SK-N-SH treated with all-trans-retinoic acid at 6 μM for 48 hours (cell line): ENCODE measurements at regions not wholly inside any gene's neighbourhood (a gene's known extent, or its start where the extent isn't known, plus 50 kb on each side); places are given as distances from the start of the nearest gene placed in this dataset.

Experiments
- ATAC-seq: fragments of 200-7000 bp; cut with Tn5 transposase; 3 replicates; pipeline ENCODE4 v1.9.1; 2020; ENCODE audit warnings: mild to moderate bottlenecking, moderate library complexity
- ARNTL ChIP-seq: fragments of 450-650 bp; formaldehyde crosslinking; IDR thresholded peaks from 2 replicates; pipeline ENCODE4 v1.5.0; 2020; ENCODE audit warnings: low read depth, mild to moderate bottlenecking, moderate library complexity, borderline replicate concordance
- BACH2 ChIP-seq: fragments of 250-450 bp; sonication (Bioruptor Pico); IDR thresholded peaks from 2 replicates; pipeline ENCODE4 v1.9.0; 2021; ENCODE audit warnings: mild to moderate bottlenecking, borderline replicate concordance
- CSDC2 ChIP-seq: fragments of 250-450 bp; sonication (Bioruptor Pico); IDR thresholded peaks from 2 replicates; pipeline ENCODE4 v1.5.0; 2020; ENCODE audit warnings: mild to moderate bottlenecking, moderate library complexity
- CSRNP3 ChIP-seq: fragments of 250-450 bp; sonication (Bioruptor Pico); IDR thresholded peaks from 2 replicates; pipeline ENCODE4 v1.5.1; 2021; ENCODE audit warnings: mild to moderate bottlenecking, moderate library complexity
- ESRRG ChIP-seq: fragments of 250-450 bp; sonication (Bioruptor Pico); IDR thresholded peaks from 2 replicates; pipeline ENCODE4 v1.6.1; 2021; ENCODE audit warnings: mild to moderate bottlenecking
- GLIS3 ChIP-seq: fragments of 250-450 bp; sonication (Bioruptor Pico); IDR thresholded peaks from 2 replicates; pipeline ENCODE4 v1.5.0; 2020; ENCODE audit warnings: mild to moderate bottlenecking, moderate library complexity
- POU6F1 ChIP-seq: fragments of 250-450 bp; sonication (Bioruptor Pico); IDR thresholded peaks from 2 replicates; pipeline ENCODE4 v1.8.0; 2021; ENCODE audit warnings: low read depth, mild to moderate bottlenecking, moderate library complexity, borderline replicate concordance
- PPARA ChIP-seq: fragments of 250-450 bp; sonication (Bioruptor Pico); IDR thresholded peaks from 2 replicates; pipeline ENCODE4 v1.5.0; 2020; ENCODE audit warnings: mild to moderate bottlenecking, borderline replicate concordance
- RARB ChIP-seq: fragments of 250-450 bp; sonication (Bioruptor Pico); IDR thresholded peaks from 2 replicates; pipeline ENCODE4 v1.8.0; 2021; ENCODE audit warnings: mild to moderate bottlenecking, moderate library complexity
- SNAI2 ChIP-seq: fragments of 250-450 bp; sonication (Bioruptor Pico); IDR thresholded peaks from 2 replicates; pipeline ENCODE4 v1.5.0; 2020; ENCODE audit warnings: mild to moderate bottlenecking, moderate library complexity
- TCF4 ChIP-seq: fragments of 250-450 bp; sonication (Bioruptor Pico); IDR thresholded peaks from 2 replicates; pipeline ENCODE4 v1.8.0; 2021; ENCODE audit warnings: mild to moderate bottlenecking, moderate library complexity, borderline replicate concordance
- TOX ChIP-seq: fragments of 250-450 bp; sonication (Bioruptor Pico); IDR thresholded peaks from 2 replicates; pipeline ENCODE4 v1.8.0; 2021; ENCODE audit warnings: mild to moderate bottlenecking, moderate library complexity, borderline replicate concordance
- TSHZ2 ChIP-seq: fragments of 250-450 bp; sonication (Bioruptor Pico); IDR thresholded peaks from 2 replicates; pipeline ENCODE4 v1.5.0; 2020; ENCODE audit warnings: mild to moderate bottlenecking, moderate library complexity
- ZC3H10 ChIP-seq: fragments of 250-450 bp; sonication (Bioruptor Pico); IDR thresholded peaks from 2 replicates; pipeline ENCODE4 v1.5.1; 2021; ENCODE audit warnings: mild to moderate bottlenecking, moderate library complexity
- ZFP3 ChIP-seq: fragments of 250-450 bp; sonication (Bioruptor Pico); IDR thresholded peaks from 2 replicates; pipeline ENCODE4 v1.5.0; 2020; ENCODE audit warnings: mild to moderate bottlenecking, moderate library complexity
- ZFP30 ChIP-seq: fragments of 450-650 bp; formaldehyde crosslinking; IDR thresholded peaks from 2 replicates; pipeline ENCODE4 v1.5.0; 2022; ENCODE audit warnings: mild to moderate bottlenecking, moderate library complexity
- ZNF565 ChIP-seq: fragments of 450-650 bp; formaldehyde crosslinking; conservative IDR thresholded peaks from 2 replicates; pipeline ENCODE4 v1.5.0; 2020; ENCODE audit warnings: low read depth, mild to moderate bottlenecking, moderate library complexity
- ZNF70 ChIP-seq: fragments of 450-650 bp; formaldehyde crosslinking; IDR thresholded peaks from 2 replicates; pipeline ENCODE4 v1.5.0; 2020; ENCODE audit warnings: mild to moderate bottlenecking, moderate library complexity
- TF ChIP-seq, protein P1 (sequence below): fragments of 250-450 bp; sonication (Bioruptor Pico); IDR thresholded peaks from 2 replicates; pipeline ENCODE4 v1.5.1; 2020; ENCODE audit warnings: low read depth, mild to moderate bottlenecking, moderate library complexity
- TF ChIP-seq, protein P2 (sequence below): fragments of 250-450 bp; sonication (Bioruptor Pico); IDR thresholded peaks from 2 replicates; pipeline ENCODE4 v1.8.0; 2020; ENCODE audit warnings: mild to moderate bottlenecking, moderate library complexity, borderline replicate concordance

DNA sequence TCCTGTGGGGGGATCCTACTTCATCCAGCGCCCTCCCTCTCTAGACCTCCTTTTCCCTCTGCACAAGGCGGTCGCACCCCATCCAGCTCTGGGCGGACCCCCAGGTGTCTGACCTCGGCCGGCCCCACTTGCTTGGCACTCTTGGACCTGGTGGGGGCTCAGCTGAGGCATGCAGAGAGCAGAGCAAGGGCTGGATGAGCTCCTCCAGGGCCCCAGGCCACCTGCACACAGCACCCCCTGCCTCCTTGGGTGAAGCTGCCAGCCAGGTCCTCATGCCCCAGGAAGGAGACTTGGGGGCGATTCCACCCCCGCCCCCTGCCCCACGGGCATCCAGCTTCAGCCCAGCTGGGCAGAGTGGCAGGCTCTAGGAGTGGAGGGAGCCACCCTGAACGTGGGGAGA, 159.4 kb upstream of the GSE1 start:
- no peak for ATAC-seq
- TF ChIP-seq CSDC2 (CRISPR knock-in tag) = no peak
- TF ChIP-seq ZC3H10 (CRISPR knock-in tag) = no peak
- no peak for TF ChIP-seq SNAI2
- TF ChIP-seq PPARA (CRISPR knock-in tag) = no peak
- TF ChIP-seq BACH2 (CRISPR knock-in tag) = no peak
- no peak for TF ChIP-seq TOX
- TF ChIP-seq, protein P1, sequence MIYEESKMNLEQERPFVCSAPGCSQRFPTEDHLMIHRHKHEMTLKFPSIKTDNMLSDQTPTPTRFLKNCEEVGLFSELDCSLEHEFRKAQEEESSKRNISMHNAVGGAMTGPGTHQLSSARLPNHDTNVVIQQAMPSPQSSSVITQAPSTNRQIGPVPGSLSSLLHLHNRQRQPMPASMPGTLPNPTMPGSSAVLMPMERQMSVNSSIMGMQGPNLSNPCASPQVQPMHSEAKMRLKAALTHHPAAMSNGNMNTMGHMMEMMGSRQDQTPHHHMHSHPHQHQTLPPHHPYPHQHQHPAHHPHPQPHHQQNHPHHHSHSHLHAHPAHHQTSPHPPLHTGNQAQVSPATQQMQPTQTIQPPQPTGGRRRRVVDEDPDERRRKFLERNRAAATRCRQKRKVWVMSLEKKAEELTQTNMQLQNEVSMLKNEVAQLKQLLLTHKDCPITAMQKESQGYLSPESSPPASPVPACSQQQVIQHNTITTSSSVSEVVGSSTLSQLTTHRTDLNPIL (CRISPR knock-in tag) = no peak
- no peak for TF ChIP-seq POU6F1
- TF ChIP-seq, all 23 proteins: peak for 0

DNA sequence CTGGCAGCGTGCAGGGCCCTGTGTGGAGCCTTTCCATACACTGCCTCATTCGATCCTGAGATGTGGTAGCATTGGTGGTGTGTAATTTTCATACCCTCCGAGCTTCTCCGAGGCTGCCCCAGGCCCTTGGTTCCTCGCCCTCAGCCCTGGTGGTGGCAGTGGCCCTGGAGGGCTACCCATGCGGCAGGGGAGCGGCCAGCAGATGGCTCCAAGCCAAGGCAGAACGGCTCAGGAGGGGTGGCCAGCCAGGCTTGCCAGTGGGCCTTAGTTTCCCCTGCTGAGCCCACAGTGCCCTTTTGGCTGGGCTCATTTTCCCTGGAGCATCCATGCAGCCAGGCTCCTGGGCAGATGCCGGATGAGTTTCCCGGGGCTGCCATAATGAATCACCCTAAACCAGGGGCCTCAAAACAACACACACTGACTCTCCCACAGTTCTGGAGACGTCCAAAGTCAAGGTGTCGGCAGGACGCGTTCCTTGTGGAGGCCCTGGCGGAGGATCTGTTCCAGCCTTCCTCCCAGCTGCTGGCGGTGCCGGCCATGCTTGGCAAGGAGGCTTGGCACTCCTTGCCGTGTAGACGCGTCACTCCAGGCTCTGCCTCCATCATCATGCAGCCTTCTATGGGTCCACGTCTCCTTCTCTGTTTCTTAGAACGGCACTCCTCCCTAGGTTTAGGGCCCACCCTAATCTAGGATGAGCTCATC, 158.8 kb upstream of the GSE1 start:
- TF ChIP-seq RARB (CRISPR knock-in tag) (no peak), ZFP3 (no peak), ZNF565 (CRISPR knock-in tag) (no peak)
- TF ChIP-seq, protein P2, sequence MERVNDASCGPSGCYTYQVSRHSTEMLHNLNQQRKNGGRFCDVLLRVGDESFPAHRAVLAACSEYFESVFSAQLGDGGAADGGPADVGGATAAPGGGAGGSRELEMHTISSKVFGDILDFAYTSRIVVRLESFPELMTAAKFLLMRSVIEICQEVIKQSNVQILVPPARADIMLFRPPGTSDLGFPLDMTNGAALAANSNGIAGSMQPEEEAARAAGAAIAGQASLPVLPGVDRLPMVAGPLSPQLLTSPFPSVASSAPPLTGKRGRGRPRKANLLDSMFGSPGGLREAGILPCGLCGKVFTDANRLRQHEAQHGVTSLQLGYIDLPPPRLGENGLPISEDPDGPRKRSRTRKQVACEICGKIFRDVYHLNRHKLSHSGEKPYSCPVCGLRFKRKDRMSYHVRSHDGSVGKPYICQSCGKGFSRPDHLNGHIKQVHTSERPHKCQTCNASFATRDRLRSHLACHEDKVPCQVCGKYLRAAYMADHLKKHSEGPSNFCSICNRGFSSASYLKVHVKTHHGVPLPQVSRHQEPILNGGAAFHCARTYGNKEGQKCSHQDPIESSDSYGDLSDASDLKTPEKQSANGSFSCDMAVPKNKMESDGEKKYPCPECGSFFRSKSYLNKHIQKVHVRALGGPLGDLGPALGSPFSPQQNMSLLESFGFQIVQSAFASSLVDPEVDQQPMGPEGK = no peak
- ATAC-seq = no peak

DNA sequence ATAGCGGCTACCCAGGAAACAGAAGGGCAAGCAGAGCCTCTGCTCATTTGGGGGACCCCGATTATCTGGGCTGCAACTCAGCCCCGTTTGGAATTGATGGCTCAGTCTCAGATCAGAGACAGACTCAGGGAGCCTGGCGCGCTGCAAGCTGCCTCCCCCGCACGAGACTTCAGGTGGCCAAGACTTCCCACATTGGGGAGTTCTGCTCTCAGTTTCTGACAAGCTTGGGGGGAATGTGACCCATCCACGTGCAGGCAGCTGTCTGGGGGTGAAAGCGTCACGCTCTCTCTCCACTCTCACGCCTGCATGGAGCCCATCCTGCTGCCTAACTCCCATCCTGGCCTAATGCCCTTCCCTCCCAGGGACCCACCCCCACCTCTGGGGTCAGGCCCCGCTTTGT, 157.6 kb upstream of the GSE1 start:
- no peak for TF ChIP-seq GLIS3 (CRISPR knock-in tag)
- TF ChIP-seq ZFP3 = no peak
- no peak for TF ChIP-seq TOX
- no peak for TF ChIP-seq CSDC2 (CRISPR knock-in tag)
- no peak for TF ChIP-seq ESRRG (CRISPR knock-in tag)
- TF ChIP-seq, all 23 proteins: peak for 0
- ATAC-seq = no peak

GRCh38 chr16:85457366-85457765, 155.8 kb upstream of the GSE1 start:
- ATAC-seq = peak; percentile 49
- TF ChIP-seq BACH2 (CRISPR knock-in tag) = no peak
- no peak for TF ChIP-seq ZFP3
- no peak for TF ChIP-seq TSHZ2 (CRISPR knock-in tag)
- TF ChIP-seq SNAI2 = no peak
- no peak for TF ChIP-seq ZNF565 (CRISPR knock-in tag)
- TF ChIP-seq ARNTL = no peak
- no peak for TF ChIP-seq ZNF70 (CRISPR knock-in tag)
- no peak for TF ChIP-seq GLIS3 (CRISPR knock-in tag)
- TF ChIP-seq PPARA (CRISPR knock-in tag) = no peak
- TF ChIP-seq RARB (CRISPR knock-in tag) = no peak
- no peak for TF ChIP-seq ESRRG (CRISPR knock-in tag)
- no peak for TF ChIP-seq CSDC2 (CRISPR knock-in tag)
- TF ChIP-seq ZFP30 (CRISPR knock-in tag) = no peak
- TF ChIP-seq, protein P2 = no peak
- no peak for TF ChIP-seq TCF4 (CRISPR knock-in tag)
- TF ChIP-seq, protein P1 (CRISPR knock-in tag) = no peak
- no peak for TF ChIP-seq CSRNP3 (CRISPR knock-in tag)
- TF ChIP-seq, all 23 proteins: peak for 0
